HG03060 (cell line): ENCODE measurements at regions not wholly inside any gene's neighbourhood (a gene's known extent, or its start where the extent isn't known, plus 50 kb on each side); places are given as distances from the start of the nearest gene placed in this dataset.

ENCODE experiments used
- ATAC-seq: cut with Tn5 transposase; IDR thresholded peaks from one replicate; pipeline ENCODE4 v1.9.1; 2021; ENCODE audit warnings: low read depth, moderate number of reproducible peaks; ENCODE audit not compliant: unreplicated experiment

DNA sequence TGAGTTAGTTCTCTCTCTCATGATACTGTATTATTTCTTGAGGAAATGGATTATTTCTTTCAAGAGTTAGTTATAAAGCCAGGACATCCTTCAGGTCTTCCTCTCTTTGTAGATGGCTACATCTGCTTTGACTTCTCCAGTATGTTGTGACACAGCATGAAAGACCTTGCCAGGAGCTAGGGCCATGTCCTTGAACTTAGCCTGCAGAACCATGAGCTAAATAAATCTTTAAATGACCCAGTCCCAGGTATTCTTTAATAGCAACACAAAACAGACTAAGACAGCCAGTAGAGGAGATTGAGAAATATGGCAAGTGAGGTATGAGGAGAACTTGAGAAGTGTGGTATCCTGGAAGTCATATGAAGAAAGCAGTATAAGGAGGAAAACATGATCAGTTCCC is 214.9 kb upstream of the PPP1R3A start:
- no peak for ATAC-seq

DNA sequence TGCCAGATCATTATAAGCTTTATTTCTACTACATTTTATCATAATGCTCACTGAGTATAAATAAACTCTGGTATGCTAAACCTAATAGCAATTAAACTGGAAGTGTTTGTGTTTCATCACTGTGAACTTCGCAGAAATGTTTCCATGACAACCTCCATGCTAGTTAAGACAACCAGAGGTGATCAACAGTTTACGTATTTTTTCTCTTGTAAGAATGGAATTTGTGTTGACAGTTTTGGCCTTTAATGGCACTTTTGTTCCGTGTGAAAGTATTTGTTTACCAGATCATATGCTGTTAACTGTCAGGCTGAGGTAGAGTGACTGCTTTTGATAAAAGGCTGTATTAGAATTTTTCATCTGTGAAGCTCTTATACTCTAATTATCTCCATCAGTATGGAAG is 212.1 kb upstream of the PPP1R3A start:
- ATAC-seq: no peak

DNA sequence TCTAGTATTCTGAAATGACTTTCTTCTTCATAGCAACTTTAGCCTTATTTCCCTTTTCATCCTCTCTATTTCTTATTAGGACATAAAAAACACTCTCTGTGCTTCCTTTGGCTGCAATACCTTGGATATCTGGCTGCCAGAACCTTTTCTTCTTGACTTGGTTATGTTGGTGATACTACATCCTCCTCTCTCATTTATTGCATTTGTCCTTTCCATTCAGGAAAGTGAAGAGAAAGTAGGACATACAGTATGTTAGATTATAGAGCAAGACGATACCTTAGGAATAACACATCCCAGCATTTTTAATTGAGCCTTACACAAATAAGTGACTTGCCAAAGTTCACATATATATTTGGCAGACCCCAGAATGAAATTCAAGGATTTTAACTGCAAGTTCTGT is 210.1 kb upstream of the PPP1R3A start:
- ATAC-seq: no peak

DNA sequence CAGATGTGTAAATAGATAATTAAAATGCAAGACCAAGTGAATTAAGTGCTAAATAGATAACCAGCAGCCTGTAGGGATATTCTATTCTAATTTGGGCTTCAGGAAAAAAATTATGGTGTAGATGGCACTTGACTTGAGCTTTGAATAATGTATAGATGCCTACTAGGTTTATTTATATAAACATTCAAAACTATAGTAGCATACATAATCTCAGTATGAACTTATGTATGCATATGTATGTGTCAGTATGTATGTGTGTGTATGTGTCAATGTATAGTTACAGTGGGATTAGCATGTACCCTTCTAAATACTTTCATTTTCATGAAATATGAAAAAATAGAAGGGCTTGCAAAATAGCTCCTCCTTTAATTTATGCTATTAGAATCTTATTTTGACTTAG is 207.3 kb upstream of the PPP1R3A start:
- no peak for ATAC-seq

DNA sequence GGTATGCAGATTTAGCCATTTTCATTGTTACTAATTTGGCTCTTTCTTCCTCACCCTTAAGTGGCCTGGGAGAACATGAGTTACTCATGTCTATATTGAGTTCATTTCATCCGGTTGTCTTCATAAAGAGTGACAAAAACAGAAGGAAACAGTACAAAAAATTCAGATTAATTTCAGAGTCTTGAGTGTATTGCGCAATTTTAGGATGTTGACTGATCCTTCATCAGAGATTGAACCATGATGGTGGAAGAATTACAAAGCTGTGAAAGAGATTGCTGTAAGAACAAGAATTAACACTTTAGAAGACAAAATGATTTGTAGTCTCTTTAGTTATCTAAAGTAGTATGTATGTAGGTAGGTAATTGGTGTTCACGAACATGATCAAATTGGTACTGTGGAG is 194.0 kb upstream of the PPP1R3A start:
- no peak for ATAC-seq

DNA sequence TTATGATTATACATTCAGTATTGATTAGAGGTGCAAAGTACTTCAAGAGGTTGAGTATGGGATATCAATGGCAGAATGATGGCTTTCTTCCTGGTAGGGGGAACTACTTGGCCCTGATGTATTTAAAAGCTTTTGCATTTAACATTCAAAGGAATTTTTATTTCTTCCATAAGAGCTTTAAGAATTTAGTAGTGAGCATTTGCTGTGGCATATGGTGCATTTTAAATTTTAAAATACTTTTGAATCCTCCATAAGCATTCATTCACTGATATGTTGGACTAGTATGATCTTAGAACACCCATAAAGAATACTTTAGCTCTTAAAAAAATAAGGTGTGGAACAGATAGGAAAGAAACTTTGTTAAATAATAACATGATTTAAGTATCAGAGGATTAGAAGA is 191.9 kb upstream of the PPP1R3A start:
- ATAC-seq: no peak

DNA sequence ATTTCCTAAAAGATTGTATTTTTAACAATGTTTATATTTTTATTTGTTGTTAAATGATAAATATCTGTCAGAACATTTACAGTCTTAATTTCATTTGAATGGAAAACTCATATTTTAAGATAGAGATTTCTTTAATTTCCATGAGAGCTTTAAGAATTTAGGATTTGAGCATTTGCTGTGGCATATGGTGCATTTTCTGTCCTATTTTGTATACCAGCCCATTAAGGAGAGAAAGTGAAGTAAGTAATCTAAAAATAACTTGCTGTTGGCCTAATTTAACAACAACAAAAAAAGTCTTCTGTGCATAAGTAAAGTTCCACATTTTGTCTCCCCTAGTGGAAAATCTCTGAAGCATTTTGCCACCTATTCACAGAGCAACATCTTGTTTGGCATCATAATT is 190.9 kb upstream of the PPP1R3A start:
- ATAC-seq: no peak

DNA sequence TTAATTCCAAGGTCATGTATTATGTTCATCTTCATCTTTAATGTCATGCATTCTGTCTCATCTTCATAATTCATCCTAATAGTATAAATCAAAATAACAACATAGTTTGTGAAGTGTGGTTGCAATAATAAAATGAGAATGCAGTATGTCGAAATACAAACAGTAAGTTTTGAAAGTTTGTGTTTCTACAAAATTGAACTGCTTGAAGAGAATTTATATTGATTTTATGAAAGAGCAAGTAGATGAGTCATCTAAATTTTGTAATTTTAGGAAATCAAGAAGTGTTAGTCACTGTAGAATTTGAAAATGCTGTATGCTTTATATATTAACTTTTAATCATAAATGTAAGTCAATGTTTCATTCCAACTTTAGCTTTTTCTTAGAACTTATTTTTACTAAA is 190.5 kb upstream of the PPP1R3A start:
- ATAC-seq: no peak

DNA sequence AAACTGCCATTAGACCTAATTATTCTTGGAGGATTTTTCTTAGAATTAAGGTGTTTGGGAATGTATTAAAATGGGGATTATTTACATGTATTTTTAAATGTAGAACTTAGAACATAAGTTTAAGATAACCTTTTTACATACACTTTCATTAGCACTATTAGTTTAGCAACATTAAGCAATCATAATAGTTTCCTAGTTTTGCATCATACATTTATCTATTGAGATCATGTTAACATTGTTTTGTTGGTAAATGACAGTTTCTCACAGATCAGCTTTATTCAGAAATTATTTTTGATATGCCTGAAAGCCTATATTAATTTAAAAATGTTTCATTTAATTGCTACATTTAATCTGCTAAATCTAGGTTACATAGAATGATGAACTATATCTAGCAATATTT is 189.7 kb upstream of the PPP1R3A start:
- ATAC-seq: no peak

DNA sequence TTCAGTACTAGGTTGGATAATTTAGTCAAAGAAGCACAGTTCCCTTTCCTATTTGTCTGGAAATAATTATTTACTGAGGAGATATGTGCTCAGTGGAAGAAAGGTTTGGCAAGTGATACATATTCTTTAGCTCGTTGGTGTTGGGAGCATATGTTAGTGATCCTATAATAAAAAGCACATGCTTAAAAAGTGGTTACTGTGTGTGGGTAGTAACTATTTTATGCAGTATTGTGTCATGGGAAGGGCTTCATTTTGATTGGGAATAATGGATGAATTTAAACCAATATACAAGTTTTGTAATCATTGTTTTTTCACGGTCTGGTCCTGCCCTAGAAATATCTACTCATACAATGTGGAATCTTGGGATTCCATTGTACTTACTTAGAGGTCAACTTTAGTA is 188.7 kb upstream of the PPP1R3A start:
- ATAC-seq: no peak

DNA sequence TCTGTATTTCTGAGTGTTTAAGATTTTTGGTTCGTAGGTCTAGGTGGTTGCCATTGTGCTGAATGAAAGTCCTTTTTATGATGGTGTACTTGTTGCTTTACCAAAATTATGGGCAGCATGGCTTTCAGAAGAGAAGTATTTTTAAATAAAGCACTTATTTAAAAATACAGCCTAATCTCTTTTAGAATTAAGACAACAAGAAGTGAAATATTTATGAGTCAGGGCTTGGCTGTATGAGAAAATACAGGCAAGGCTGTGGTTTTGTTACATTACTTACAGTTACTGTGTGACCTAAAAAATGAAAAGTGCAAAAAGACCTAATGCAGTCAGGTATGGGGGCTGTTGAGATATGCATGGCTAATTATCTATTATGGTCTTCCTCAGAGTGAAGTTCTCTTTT is 185.2 kb upstream of the PPP1R3A start:
- ATAC-seq: no peak

DNA sequence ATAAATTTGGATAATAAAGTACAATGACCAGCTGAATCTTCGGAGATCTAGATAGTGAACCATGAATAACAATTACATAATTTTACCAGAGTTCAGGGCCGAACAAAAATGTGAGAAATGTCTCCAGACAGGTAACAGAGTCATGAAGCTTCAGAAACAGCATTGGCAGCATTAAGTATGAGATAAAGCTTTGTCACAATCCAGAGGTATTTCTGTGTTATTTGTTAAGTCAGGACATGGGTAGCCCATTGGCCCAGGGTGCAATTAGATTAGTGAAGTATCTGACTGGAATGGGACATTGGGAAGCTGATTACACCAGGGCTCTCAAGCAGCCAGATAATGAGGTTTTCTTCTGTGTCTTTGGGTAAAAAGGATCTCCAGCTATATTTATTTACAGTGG is 184.2 kb upstream of the PPP1R3A start:
- no peak for ATAC-seq

DNA sequence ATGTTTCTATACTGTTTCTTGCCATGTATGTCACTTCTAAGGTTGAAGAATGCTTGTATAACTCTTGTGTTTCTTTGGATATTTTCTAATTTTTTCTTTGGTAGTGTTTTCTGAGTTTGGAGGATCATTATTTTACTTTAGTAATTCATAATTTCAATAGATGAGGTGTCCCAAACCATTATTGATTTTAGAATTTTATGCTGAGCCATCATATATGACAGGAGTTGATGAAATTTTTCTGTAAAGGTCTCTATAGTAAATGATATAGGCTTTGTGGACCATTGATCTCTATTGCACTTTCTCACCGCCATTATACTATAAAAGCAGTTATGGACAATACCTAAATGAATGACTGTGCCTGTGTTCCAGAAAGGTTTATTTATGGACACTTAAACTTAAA is 183.3 kb upstream of the PPP1R3A start:
- ATAC-seq: no peak

DNA sequence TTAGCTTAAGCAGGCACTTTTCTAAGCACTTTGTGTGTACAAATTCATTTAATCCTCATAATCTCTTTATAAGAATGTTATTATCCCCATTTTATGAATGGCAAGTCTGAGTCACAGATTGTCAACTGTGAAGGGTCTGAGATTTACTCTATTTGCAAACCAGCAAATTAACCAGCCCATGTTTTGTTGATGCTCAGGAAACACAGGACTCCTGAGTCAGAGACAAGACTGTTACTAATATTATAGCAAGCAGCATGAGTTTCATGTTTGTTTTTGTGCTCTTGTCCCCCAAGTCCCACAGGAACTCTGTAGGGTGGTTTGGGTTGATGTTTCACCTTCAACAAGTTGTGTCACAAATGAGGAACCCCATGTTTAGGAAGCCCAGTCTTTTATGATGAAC is 182.0 kb upstream of the PPP1R3A start:
- ATAC-seq: no peak

DNA sequence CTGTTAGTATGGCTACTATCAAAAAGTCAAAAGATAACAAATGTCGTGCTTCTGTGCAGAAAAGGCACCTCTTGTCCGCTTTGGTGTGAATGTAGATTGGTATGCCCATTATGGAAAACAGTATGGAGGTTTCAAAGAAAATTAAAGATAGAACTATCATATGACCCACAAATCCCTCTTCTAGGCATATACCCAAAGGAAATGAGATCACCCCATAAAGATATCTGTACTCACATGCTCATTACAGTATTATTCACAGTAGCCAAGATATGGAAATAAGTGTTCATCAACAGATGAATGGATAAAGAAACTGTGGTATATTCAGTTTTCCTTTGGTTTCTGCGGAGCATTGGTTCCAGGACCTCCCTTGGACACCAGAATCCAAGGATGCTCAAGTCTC is 180.5 kb upstream of the PPP1R3A start:
- no peak for ATAC-seq

DNA sequence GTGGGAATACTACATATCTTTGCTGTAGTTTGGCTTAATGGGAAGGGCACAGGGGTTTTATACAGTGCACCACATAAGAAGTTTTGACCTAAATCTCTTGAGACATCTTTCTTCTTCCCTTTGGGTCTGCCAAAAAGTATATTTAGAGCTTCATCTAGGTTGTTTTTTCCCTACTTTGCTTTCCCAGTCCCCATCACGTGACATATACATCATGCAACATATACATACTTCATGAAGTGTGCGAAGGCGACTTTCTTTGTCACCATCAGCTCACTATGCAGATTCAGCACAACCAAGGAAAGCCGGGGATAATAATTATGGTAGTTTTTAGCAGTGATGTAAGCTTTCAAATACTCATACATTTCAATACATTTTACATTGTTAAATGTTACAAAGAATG is 177.1 kb upstream of the PPP1R3A start:
- ATAC-seq: no peak

DNA sequence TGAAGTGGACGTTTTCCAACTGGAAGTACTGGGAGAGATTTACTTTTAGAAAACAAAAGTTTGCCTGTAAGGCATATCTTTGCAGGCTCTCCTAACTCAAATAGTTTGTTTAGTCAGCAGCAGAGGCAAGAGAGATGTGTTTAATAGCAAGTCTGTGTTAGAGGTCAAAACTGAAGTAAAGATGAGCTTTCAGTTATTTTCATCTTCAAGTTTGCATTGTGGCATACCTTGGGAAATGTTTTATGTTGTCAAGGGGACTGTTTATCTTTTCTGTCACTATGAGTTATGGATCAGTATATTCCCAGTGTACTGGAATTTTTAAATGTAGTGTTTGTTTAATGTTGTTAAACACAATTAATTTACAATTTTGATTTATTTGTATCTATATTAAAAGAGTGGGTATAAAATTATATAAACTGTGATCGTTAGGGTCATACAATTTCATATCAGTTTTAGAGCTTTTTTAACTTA is 169.7 kb upstream of the PPP1R3A start:
- ATAC-seq: no peak

DNA sequence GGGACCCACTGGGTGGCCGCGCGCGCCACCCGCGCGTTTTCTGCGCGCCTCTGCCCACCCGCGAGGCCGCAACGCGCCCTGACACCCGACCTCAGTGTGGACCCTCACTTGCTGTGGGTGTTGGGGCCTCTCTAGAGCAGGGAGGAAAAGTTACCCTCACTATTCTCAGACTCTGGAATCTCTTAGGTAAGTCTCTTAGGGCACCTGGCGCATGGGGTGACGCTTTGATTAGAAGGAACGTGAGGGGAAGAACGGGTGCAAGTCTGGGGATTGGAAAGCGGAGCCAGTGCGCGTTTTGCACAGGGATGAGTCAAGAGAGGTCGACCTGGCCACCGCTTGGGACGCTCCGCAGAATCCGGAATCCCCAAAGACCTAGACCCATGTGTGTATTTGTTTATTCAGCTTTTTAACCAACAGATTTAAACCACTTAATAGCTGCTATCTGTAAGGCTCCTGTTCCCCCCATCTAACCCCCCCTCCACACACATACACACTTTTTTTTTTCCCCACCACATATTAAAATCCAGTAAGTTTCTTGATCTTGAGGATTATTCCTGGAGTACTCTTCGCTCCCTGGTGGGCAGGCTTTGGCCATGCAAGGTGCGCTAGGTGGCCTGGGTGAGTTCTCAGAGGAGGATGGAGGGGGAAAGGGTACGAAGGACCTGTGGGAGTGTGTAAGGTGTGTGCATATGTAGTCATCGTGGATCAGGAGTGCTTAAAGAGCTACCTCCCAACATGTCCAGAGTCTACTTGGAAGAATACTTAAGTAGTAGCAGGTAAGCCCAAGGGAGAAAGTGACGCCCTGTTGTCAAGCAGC is 169.1 kb upstream of the PPP1R3A start:
- ATAC-seq: no peak

DNA sequence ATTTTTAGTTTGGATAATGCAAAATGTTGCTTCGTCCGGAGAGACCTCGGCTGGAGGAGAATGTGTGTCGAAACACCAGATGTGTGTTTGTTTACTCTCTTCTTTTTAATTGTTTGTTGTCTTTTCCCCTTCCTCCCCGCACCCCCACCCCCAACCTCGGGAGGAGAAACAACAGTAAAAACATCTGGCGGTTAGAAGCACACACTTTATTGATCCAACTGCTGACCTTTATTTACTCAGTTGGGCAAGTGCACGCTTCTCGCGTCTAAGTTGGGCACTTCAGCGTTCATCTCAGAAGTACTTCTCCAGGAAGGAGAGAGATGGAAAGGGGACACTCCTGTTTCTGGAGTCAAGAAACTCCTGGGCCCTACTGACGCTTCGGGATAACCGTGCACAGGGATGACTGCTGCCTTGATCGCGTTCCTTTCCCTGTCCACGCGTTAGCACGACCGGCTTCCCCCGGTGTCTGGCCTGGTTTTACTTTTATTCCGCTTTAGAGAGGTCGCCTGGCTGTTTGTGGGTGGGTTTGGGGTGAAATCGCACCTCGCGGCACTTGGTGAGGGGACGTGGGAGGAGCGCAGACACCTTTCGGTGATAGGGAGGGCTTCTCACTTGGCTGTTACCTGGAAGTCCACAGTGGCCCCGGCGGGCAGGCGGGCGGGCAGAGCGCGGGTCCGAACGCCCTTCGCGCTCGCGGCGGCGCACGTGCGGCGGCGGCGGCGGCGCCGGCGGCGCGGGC is 168.3 kb upstream of the PPP1R3A start:
- no peak for ATAC-seq

DNA sequence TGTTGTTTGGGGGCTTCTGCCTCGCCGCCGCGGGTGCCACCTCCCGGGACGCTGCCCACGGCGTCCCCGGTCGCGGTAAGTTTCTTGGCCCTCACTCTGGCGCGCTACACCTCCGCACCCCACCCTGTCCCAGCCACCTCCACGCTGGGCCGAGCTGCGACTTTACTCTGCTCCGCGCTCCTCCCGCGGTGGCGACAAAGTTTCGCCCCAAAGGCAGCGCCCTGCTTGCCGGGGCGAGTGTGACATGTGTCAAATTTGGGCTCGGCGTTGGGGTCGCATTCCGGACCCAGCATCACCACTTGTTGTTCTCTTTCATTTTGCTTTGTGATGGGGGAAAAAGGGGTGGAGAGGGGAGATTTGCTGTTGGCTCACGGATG is 167.7 kb upstream of the PPP1R3A start:
- ATAC-seq: no peak

DNA sequence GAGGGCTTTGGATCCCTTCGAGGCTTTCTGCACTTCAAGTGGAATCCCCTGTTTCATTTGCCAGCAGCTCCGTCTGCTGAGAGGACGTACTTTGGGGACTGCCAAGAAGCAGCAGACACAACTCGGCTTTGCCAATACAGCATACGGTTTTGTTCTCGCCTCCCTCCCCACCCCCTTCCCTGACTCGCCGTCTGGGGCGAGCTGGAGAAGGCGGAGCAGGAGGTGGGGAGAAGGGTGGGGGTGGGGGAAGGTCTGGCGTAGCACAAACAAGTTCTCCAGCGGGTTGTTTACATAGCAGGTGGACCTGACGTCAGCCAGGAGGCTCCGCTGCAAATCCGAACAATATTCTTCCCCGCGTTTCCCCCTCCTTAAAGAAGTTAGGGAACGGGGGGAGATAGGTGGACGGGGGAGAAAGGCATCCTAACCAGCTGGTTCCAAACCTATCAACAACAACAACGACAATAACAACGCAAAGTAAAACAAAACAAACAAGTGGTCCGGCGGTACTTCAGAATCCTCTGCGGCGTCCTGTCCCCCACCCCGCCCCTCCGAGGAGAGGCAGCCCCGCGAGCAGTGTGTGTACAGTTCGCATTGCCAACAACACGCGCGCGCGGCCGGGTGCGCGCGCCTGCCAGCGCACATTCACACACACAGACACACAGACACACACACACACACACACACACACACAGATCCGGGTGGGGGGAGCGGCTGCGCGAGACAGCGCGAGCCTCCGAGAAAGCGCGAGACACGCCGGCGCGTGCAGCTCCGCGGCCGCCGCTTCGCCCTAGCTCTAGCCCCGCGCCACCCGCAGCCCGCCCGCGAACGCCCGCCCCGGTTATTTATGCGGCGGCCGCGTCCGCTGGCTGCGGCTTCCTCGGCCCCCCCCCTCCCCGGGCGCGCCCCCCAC is 167.0 kb upstream of the PPP1R3A start:
- no peak for ATAC-seq
